OCI-LY1 (cell line): ENCODE measurements at regions not wholly inside any gene's neighbourhood (a gene's known extent, or its start where the extent isn't known, plus 50 kb on each side); places are given as distances from the start of the nearest gene placed in this dataset.

Source experiments
- H2AFZ ChIP-seq: fragments of 200-600 bp; sonication (generic), shearing (Covaris generic); 2 replicates; pipeline ENCODE4 v1.6.0; 2014; ENCODE audit warnings: antibody characterized with exemption, mild to moderate bottlenecking, low read length
- H3F3A ChIP-seq: fragments of 200-600 bp; sonication (generic), shearing (Covaris generic); 2 replicates; pipeline ENCODE4 v1.6.0; 2014; ENCODE audit warnings: mild to moderate bottlenecking, antibody characterized with exemption, low read length, moderate library complexity; ENCODE audit not compliant: insufficient read depth
- H3K27ac ChIP-seq: fragments of 200-600 bp; sonication (generic); 2 replicates; pipeline ENCODE4 v1.5.1; 2014; ENCODE audit warnings: low read length, mixed run types, mild to moderate bottlenecking, low read depth; ENCODE audit not compliant: poor library complexity, severe bottlenecking
- H3K27me3 ChIP-seq: fragments of 200-600 bp; sonication (generic); 2 replicates; pipeline ENCODE4 v1.6.0; 2014; ENCODE audit warnings: antibody characterized with exemption, mild to moderate bottlenecking, low read length, moderate library complexity; ENCODE audit not compliant: insufficient read depth
- H3K36me3 ChIP-seq: fragments of 200-600 bp; sonication (generic); 2 replicates; pipeline ENCODE4 v1.6.1; 2014; ENCODE audit warnings: mild to moderate bottlenecking, antibody characterized with exemption, low read length, moderate library complexity, mixed read lengths; ENCODE audit not compliant: insufficient read depth
- H3K4me1 ChIP-seq: fragments of 200-600 bp; sonication (generic); 2 replicates; pipeline ENCODE4 v1.5.1; 2014; ENCODE audit warnings: mild to moderate bottlenecking, low read length, moderate library complexity; ENCODE audit not compliant: insufficient read depth, severe bottlenecking
- H3K4me2 ChIP-seq: fragments of 200-600 bp; sonication (generic), shearing (Covaris generic); 2 replicates; pipeline ENCODE4 v1.6.1; 2014; ENCODE audit warnings: low read length
- H3K4me3 ChIP-seq: fragments of 200-600 bp; sonication (generic); 2 replicates; pipeline ENCODE4 v1.5.1; 2014; ENCODE audit warnings: low read length, low read depth, mild to moderate bottlenecking, mixed read lengths; ENCODE audit not compliant: poor library complexity, severe bottlenecking
- H3K79me2 ChIP-seq: fragments of 200-600 bp; shearing (Covaris generic); 2 replicates; pipeline ENCODE4 v1.6.1; 2016; ENCODE audit warnings: mixed run types, low read length, mixed read lengths; ENCODE audit not compliant: insufficient read depth
- H3K9ac ChIP-seq: fragments of 200-600 bp; sonication (generic), shearing (Covaris generic); 2 replicates; pipeline ENCODE4 v1.6.1; 2014; ENCODE audit warnings: mild to moderate bottlenecking, low read length, mixed read lengths
- H3K9me2 ChIP-seq: fragments of 200-600 bp; sonication (generic), shearing (Covaris generic); 2 replicates; pipeline ENCODE4 v1.6.1; 2014; ENCODE audit warnings: low read depth, mild to moderate bottlenecking, low read length, mixed read lengths
- H3K9me3 ChIP-seq: fragments of 200-600 bp; shearing (Covaris generic); 2 replicates; pipeline ENCODE4 v1.6.1; 2014; ENCODE audit warnings: low read length, mixed read lengths
- H4K20me1 ChIP-seq: fragments of 200-600 bp; sonication (generic), shearing (Covaris generic); 2 replicates; pipeline ENCODE4 v1.6.0; 2016; ENCODE audit warnings: mild to moderate bottlenecking, low read length; ENCODE audit not compliant: insufficient read depth
- EZH2 ChIP-seq: fragments of 200-600 bp; sonication (generic), shearing (Covaris generic); IDR thresholded peaks from 2 replicates; pipeline ENCODE4 v1.8.0; 2017; ENCODE audit warnings: borderline replicate concordance, mixed run types, mild to moderate bottlenecking, antibody characterized with exemption, low read length, moderate library complexity, mixed read lengths
- TF ChIP-seq, protein P1 (sequence below): fragments of 200-600 bp; sonication (generic), shearing (Covaris generic); IDR thresholded peaks from 2 replicates; pipeline ENCODE4 v1.5.1; 2017; ENCODE audit warnings: mild to moderate bottlenecking, antibody characterized with exemption, low read length, moderate library complexity, mixed read lengths

DNA sequence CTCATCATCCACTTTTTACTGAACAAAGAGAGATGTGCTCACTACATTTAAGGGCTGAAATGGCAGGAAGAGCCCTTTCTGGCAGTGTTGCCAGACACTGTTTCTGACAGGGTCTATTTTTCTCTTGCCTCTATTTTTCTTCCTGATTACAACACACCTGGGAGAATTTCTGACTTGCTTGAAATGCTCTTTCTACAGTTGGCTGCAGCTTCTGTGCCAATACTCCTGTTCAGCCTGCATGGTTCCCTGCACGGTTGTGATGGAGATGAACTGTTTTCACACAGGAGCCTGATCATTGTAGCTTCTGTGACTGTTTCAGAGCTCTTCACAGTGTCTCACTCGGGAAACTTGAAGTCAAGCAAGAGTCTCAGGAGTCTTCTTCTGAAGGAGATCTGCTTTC, 83.0 kb upstream of the DLG1 start:
- no peak overlapping the region for H2AFZ ChIP-seq
- H3K4me2 ChIP-seq, result no peak overlapping the region
- no peaks in the 10 kb centered on the region for H3K36me3 ChIP-seq
- no peak overlapping the region for H3K9ac ChIP-seq
- TF ChIP-seq, protein P1, sequence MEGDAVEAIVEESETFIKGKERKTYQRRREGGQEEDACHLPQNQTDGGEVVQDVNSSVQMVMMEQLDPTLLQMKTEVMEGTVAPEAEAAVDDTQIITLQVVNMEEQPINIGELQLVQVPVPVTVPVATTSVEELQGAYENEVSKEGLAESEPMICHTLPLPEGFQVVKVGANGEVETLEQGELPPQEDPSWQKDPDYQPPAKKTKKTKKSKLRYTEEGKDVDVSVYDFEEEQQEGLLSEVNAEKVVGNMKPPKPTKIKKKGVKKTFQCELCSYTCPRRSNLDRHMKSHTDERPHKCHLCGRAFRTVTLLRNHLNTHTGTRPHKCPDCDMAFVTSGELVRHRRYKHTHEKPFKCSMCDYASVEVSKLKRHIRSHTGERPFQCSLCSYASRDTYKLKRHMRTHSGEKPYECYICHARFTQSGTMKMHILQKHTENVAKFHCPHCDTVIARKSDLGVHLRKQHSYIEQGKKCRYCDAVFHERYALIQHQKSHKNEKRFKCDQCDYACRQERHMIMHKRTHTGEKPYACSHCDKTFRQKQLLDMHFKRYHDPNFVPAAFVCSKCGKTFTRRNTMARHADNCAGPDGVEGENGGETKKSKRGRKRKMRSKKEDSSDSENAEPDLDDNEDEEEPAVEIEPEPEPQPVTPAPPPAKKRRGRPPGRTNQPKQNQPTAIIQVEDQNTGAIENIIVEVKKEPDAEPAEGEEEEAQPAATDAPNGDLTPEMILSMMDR, result no peak
- TF ChIP-seq EZH2, result no peak
- H3K9me3 ChIP-seq, result no peaks in the 10 kb centered on the region
- H3K27ac ChIP-seq, result no peak overlapping the region
- peaks cover 15% of the 10 kb centered on the region; the same call in 1 of the 2 replicates for H3K27me3 ChIP-seq
- no peaks in the 10 kb centered on the region for H4K20me1 ChIP-seq
- no peaks in the 10 kb centered on the region for H3K9me2 ChIP-seq
- no peaks in the 10 kb centered on the region for H3K79me2 ChIP-seq
- no peaks in the 10 kb centered on the region for H3F3A ChIP-seq
- no peaks in the 10 kb centered on the region for H3K4me1 ChIP-seq
- no peak overlapping the region for H3K4me3 ChIP-seq

DNA sequence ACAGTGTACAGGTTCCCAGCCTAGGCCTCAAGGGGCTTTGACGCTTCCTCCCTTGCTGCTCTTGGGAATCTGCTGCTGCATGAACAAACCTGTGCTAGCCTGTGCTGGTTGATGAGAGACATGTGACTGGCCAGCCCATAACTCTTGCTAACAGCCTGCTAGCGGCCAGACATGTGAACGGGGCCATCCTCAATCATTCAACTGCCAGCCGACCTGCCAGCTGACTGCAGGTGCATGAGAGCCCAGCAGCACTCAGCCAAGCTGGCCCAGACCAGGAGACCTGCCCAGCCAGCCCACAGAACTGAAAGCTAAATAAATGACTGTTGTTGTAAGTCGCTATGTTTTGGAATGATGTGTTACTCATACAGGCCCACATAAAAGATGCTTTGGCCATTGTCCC, 82.4 kb upstream of the DLG1 start:
- Histone ChIP-seq H2AFZ (no peak overlapping the region), H3K27me3 (peaks cover 14% of the 10 kb centered on the region; the same call in 1 of the 2 replicates), H3K9me3 (no peaks in the 10 kb centered on the region), H3K4me3 (no peak overlapping the region), H3K4me1 (no peaks in the 10 kb centered on the region), H3K36me3 (no peaks in the 10 kb centered on the region), H4K20me1 (no peaks in the 10 kb centered on the region), H3K4me2 (no peak overlapping the region), H3F3A (no peaks in the 10 kb centered on the region), H3K9me2 (no peaks in the 10 kb centered on the region), H3K9ac (no peak overlapping the region), H3K27ac (no peak overlapping the region), H3K79me2 (no peaks in the 10 kb centered on the region)
- TF ChIP-seq EZH2, result no peak
- TF ChIP-seq, protein P1, result no peak

DNA sequence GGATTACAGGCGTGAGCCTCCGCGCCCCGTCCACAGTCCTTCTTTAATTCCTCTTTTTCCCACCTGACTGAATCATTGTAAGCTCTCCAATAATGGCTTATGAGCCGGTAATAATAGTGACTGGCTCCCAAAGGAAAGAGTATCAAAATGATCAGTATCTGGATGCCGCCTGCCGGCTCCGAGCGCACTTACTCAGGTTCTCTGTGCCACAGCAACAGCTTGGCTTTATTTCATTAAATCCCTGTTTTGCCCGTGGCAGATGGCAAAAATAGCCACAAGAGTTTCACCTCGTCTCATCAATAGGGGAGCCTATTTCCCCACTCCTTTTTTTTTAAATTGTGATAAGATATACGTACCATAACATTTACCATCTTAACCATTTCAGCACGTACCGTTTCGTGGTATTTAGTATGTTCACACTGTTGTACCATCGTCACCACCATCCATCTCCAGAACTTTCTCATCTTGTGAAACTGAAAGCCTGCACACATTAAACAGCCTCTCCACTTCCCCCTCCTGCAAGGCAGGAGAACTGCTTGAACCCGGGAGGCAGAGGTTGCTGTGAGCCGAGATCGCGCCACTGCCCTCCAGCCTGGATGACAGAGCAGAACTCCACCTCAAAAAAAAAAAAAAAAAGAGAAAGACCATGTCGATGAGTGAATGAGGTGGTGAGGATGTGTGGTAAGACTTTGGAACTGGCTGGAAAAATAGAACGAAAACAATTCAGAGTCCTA, 80.7 kb upstream of the DLG1 start:
- Histone ChIP-seq H3K79me2 (no peaks in the 10 kb centered on the region), H3K4me1 (no peaks in the 10 kb centered on the region), H3K4me2 (no peak overlapping the region), H3K9me3 (no peaks in the 10 kb centered on the region), H3K9ac (no peak overlapping the region), H2AFZ (no peak overlapping the region), H3K27me3 (peaks cover 26% of the 10 kb centered on the region; the same call in 1 of the 2 replicates), H3K9me2 (no peaks in the 10 kb centered on the region), H3K4me3 (no peak overlapping the region), H3K27ac (no peak overlapping the region), H3F3A (no peaks in the 10 kb centered on the region), H3K36me3 (no peaks in the 10 kb centered on the region), H4K20me1 (no peaks in the 10 kb centered on the region)
- TF ChIP-seq, protein P1, result no peak
- no peak for TF ChIP-seq EZH2
